HG03196 (cell line): ENCODE measurements at regions not wholly inside any gene's neighbourhood (a gene's known extent, or its start where the extent isn't known, plus 50 kb on each side); places are given as distances from the start of the nearest gene placed in this dataset.

ENCODE experiments used
- ATAC-seq: cut with Tn5 transposase; IDR thresholded peaks from one replicate; pipeline ENCODE4 v1.9.1; 2021; ENCODE audit not compliant: unreplicated experiment

GRCh38 chr2:54388076-54388475, 68.1 kb upstream of the SPTBN1 start:
- no peak for ATAC-seq

GRCh38 chr2:54392555-54393324, 63.4 kb upstream of the SPTBN1 start:
- ATAC-seq: no peak

- no peak for ATAC-seq
Observed at GRCh38 chr2:54394392-54394791, 61.7 kb upstream of the SPTBN1 start.

GRCh38 chr2:54396107-54396506, 60.0 kb upstream of the SPTBN1 start:
- ATAC-seq: no peak

- no peak for ATAC-seq
Observed at GRCh38 chr2:54396798-54397197, 59.3 kb upstream of the SPTBN1 start.

- no peak for ATAC-seq
Observed at GRCh38 chr2:54397426-54397825, 58.7 kb upstream of the SPTBN1 start.

GRCh38 chr2:54401554-54401953, 54.6 kb upstream of the SPTBN1 start:
- ATAC-seq: no peak

- no peak for ATAC-seq
Observed at GRCh38 chr2:54402350-54402749, 53.8 kb upstream of the SPTBN1 start.

GRCh38 chr2:54403512-54404238, 52.5 kb upstream of the SPTBN1 start:
- ATAC-seq: no peak

GRCh38 chr2:54404270-54404669, 51.9 kb upstream of the SPTBN1 start:
- ATAC-seq: no peak

- no peak for ATAC-seq
Observed at GRCh38 chr2:54406031-54406430, 50.1 kb upstream of the SPTBN1 start.
